ENCODE measurements at regions not wholly inside any gene's neighbourhood (a gene's known extent, or its start where the extent isn't known, plus 50 kb on each side); places are given as distances from the start of the nearest gene placed in this dataset.

- peaks cover 11% of the 10 kb centered on the region; the same call in 1 of the 3 replicates for H3K4me1 ChIP-seq
- no peak overlapping the region; the same call in 2 of the 3 replicates for H3K4me2 ChIP-seq
- no peak overlapping the region for H3K27ac ChIP-seq
- POLR2A ChIA-PET: no interaction called here
- no peak overlapping the region for H3K4me3 ChIP-seq
- TF ChIP-seq ZNF302 (CRISPR knock-in tag; IDR thresholded peaks at IDR 0.05): no peak
- no peak for TF ChIP-seq BHLHE40 (IDR thresholded peaks at IDR 0.05; ENCODE audit: low read depth, low read length)
- TF ChIP-seq MAFK (IDR thresholded peaks at IDR 0.05; ENCODE audit: partially characterized antibody): no peak
- no peak for TF ChIP-seq CHD2 (IDR thresholded peaks at IDR 0.05; ENCODE audit: low read length, partially characterized antibody)
- TF ChIP-seq CBX2 (IDR thresholded peaks at IDR 0.05; ENCODE audit: borderline replicate concordance, low read depth): no peak
- TF ChIP-seq, protein P1, sequence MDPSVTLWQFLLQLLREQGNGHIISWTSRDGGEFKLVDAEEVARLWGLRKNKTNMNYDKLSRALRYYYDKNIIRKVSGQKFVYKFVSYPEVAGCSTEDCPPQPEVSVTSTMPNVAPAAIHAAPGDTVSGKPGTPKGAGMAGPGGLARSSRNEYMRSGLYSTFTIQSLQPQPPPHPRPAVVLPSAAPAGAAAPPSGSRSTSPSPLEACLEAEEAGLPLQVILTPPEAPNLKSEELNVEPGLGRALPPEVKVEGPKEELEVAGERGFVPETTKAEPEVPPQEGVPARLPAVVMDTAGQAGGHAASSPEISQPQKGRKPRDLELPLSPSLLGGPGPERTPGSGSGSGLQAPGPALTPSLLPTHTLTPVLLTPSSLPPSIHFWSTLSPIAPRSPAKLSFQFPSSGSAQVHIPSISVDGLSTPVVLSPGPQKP (IDR thresholded peaks at IDR 0.05; ENCODE audit: low read depth, low read length): no peak
- TF ChIP-seq RNF2 (IDR thresholded peaks at IDR 0.05; ENCODE audit: borderline replicate concordance, low read depth): no peak
- no peak for TF ChIP-seq KDM1A (IDR thresholded peaks at IDR 0.05; ENCODE audit: low read depth)
- TF ChIP-seq, protein P2, sequence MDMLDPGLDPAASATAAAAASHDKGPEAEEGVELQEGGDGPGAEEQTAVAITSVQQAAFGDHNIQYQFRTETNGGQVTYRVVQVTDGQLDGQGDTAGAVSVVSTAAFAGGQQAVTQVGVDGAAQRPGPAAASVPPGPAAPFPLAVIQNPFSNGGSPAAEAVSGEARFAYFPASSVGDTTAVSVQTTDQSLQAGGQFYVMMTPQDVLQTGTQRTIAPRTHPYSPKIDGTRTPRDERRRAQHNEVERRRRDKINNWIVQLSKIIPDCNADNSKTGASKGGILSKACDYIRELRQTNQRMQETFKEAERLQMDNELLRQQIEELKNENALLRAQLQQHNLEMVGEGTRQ (IDR thresholded peaks at IDR 0.05): no peak
- no peak for TF ChIP-seq GATA3 (IDR thresholded peaks at IDR 0.05; ENCODE audit: borderline replicate concordance)
- no peak for TF ChIP-seq NPAS2 (CRISPR knock-in tag; IDR thresholded peaks at IDR 0.05; ENCODE audit: borderline replicate concordance)
- TF ChIP-seq, protein P3, sequence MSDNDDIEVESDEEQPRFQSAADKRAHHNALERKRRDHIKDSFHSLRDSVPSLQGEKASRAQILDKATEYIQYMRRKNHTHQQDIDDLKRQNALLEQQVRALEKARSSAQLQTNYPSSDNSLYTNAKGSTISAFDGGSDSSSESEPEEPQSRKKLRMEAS (IDR thresholded peaks at IDR 0.05): no peak
- no peak for TF ChIP-seq EHMT2 (IDR thresholded peaks at IDR 0.05; ENCODE audit: low read depth)
- no peak for TF ChIP-seq ZC3H11A (IDR thresholded peaks at IDR 0.05)
- TF ChIP-seq, protein P4, sequence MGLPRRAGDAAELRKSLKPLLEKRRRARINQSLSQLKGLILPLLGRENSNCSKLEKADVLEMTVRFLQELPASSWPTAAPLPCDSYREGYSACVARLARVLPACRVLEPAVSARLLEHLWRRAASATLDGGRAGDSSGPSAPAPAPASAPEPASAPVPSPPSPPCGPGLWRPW (IDR thresholded peaks at IDR 0.05): no peak
- no peak for TF ChIP-seq KDM5A (IDR thresholded peaks at IDR 0.05)
- no peak for TF ChIP-seq TP53 (CRISPR knock-in tag; IDR thresholded peaks at IDR 0.05)
- TF ChIP-seq REST (IDR thresholded peaks at IDR 0.05): no peak
- no peak for TF ChIP-seq TFCP2L1 (CRISPR knock-in tag; IDR thresholded peaks at IDR 0.05)
- no peak for ATAC-seq
- DNase-seq (ENCODE audit: low read depth in 1 of 2, low spot score in 1 of 2): no peak
- 57% methylated on average over 3 of the region's 3 CpGs for WGBS (ENCODE audit: missing lambda C conversion rate)
- peaks cover 5% of the 10 kb centered on the region; the same call in 1 of the 3 replicates for H3K9me3 ChIP-seq
- FAIRE-seq: no peak
- CTCF ChIA-PET: interaction anchor here (1.0 kb wide), 1 partner anchor 65 kb away, joined by 4 read pairs; no protein-coding TSS in a partner anchor
Observed at GRCh38 chr6:22362361-22362760, 65.5 kb upstream of the PRL start.

- DNase-seq (ENCODE audit: low read depth in 1 of 2, low spot score in 1 of 2): peak in 1 of 2 experiments; percentile 6
- H3K4me2 ChIP-seq: peak overlapping the region; percentile 30
- TF ChIP-seq FOSL2 (IDR thresholded peaks at IDR 0.05): no peak
- TF ChIP-seq FOSL2 (CRISPR knock-in tag; IDR thresholded peaks at IDR 0.05): no peak
- TF ChIP-seq GATA3 (IDR thresholded peaks at IDR 0.05; ENCODE audit: borderline replicate concordance): peak; percentile 46; the same call in 1 of the 2 replicates
- TF ChIP-seq POLR2A (IDR thresholded peaks at IDR 0.05; ENCODE audit: low read length): no peak
- no peak overlapping the region for H3K4me3 ChIP-seq
- ChIA-PET POLR2A (no interaction called here), CTCF (interaction anchor here (1.0 kb wide), 1 partner anchor 64 kb away, joined by 4 read pairs; no protein-coding TSS in a partner anchor)
- FAIRE-seq: no peak
- peaks cover 5% of the 10 kb centered on the region; the same call in 1 of the 3 replicates for H3K9me3 ChIP-seq
- H3K4me1 ChIP-seq: peaks cover 11% of the 10 kb centered on the region; the same call in 1 of the 3 replicates
- ATAC-seq: no peak
- H3K27ac ChIP-seq: 0 out of 6 replicates have a peak overlapping the region, but pooled peaks of 1 of the 2 experiments have one; percentile 12
- 28% methylated on average over 1 of the region's 1 CpG for WGBS (ENCODE audit: missing lambda C conversion rate)
Observed at GRCh38 chr6:22363166-22363713, 66.4 kb upstream of the PRL start.
